WTC11 (cell line): ENCODE measurements at regions not wholly inside any gene's neighbourhood (a gene's known extent, or its start where the extent isn't known, plus 50 kb on each side); places are given as distances from the start of the nearest gene placed in this dataset.

ENCODE experiments used
- ATAC-seq: fragments of 200-7000 bp; cut with Tn5 transposase; 2 replicates; pipeline ENCODE4 v1.10.0; 2021; ENCODE audit warnings: mild to moderate bottlenecking, moderate library complexity
- CTCF ChIA-PET: fragments of 300-600 bp; sonication (Branson Sonifier 250); formaldehyde crosslinking; loops from one replicate; lab custom pipeline; 2021; ENCODE audit warnings: antibody characterized with exemption; lab: Charles Lee
- POLR2A ChIA-PET: fragments of 350-600 bp; sonication (Branson Sonifier 250); formaldehyde crosslinking; loops from one replicate; lab custom pipeline; 2021; ENCODE audit warnings: antibody characterized with exemption; lab: Charles Lee
- DNase-seq: peaks from one replicate; pipeline ENCODE4 v3.0.0; 2021; ENCODE audit warnings: low spot score
- H3K27ac Mint-ChIP-seq: 2 replicates; pipeline ENCODE4 v1.8.0; 2021; ENCODE audit warnings: mixed read lengths
- H3K27me3 Mint-ChIP-seq: 2 replicates; pipeline ENCODE4 v1.8.0; 2021; ENCODE audit warnings: low read depth, mild to moderate bottlenecking, moderate library complexity, mixed read lengths
- H3K36me3 Mint-ChIP-seq: 2 replicates; pipeline ENCODE4 v1.8.0; 2021; ENCODE audit warnings: mixed read lengths
- H3K4me1 Mint-ChIP-seq: 2 replicates; pipeline ENCODE4 v1.8.0; 2022; ENCODE audit warnings: mixed read lengths
- H3K4me3 Mint-ChIP-seq: 2 replicates; pipeline ENCODE4 v1.8.0; 2021; ENCODE audit warnings: mild to moderate bottlenecking, moderate library complexity, mixed read lengths
- H3K9me3 Mint-ChIP-seq: 2 replicates; pipeline ENCODE4 v1.8.0; 2021; ENCODE audit warnings: mixed read lengths
- AFF4 ChIP-seq: sonication (generic); formaldehyde crosslinking; IDR thresholded peaks from 2 replicates; pipeline ENCODE4 v1.8.1; 2023; ENCODE audit warnings: mild to moderate bottlenecking, missing genetic modification reagents, borderline replicate concordance
- ATF2 ChIP-seq: sonication (generic); formaldehyde crosslinking; IDR thresholded peaks from 2 replicates; pipeline ENCODE4 v1.8.1; 2022; ENCODE audit warnings: low read depth, missing genetic modification reagents, borderline replicate concordance
- E2F1 ChIP-seq: sonication (generic); formaldehyde crosslinking; IDR thresholded peaks from 2 replicates; pipeline ENCODE4 v1.8.0; 2022; ENCODE audit warnings: mild to moderate bottlenecking, missing genetic modification reagents
- EMX1 ChIP-seq: fragments of 250-450 bp; sonication (Bioruptor Pico); IDR thresholded peaks from 2 replicates; pipeline ENCODE4 v1.8.0; 2021; ENCODE audit warnings: mild to moderate bottlenecking
- IRF1 ChIP-seq: sonication (generic); formaldehyde crosslinking; IDR thresholded peaks from 2 replicates; pipeline ENCODE4 v1.8.0; 2023; ENCODE audit warnings: missing genetic modification reagents
- JUN ChIP-seq: sonication (generic); formaldehyde crosslinking; IDR thresholded peaks from 2 replicates; pipeline ENCODE4 v1.8.0; 2023; ENCODE audit warnings: mild to moderate bottlenecking, missing genetic modification reagents
- MLX ChIP-seq: sonication (generic); formaldehyde crosslinking; IDR thresholded peaks from 2 replicates; pipeline ENCODE4 v1.8.1; 2023; ENCODE audit warnings: mild to moderate bottlenecking, missing genetic modification reagents, moderate library complexity
- MXD4 ChIP-seq: fragments of 250-450 bp; sonication (Bioruptor Pico); IDR thresholded peaks from 2 replicates; pipeline ENCODE4 v1.8.0; 2021; ENCODE audit warnings: mild to moderate bottlenecking, moderate library complexity, borderline replicate concordance
- PRRX2 ChIP-seq: fragments of 250-450 bp; sonication (Bioruptor Pico); IDR thresholded peaks from 2 replicates; pipeline ENCODE4 v1.8.0; 2021; ENCODE audit warnings: mild to moderate bottlenecking
- SP1 ChIP-seq: sonication (generic); formaldehyde crosslinking; conservative IDR thresholded peaks from 2 replicates; pipeline ENCODE4 v1.8.1; 2022; ENCODE audit warnings: missing genetic modification reagents
- TCF7 ChIP-seq: sonication (generic); formaldehyde crosslinking; IDR thresholded peaks from 2 replicates; pipeline ENCODE4 v1.8.0; 2022; ENCODE audit warnings: mild to moderate bottlenecking, low read depth, missing genetic modification reagents, moderate library complexity
- TEAD4 ChIP-seq: sonication (generic); formaldehyde crosslinking; IDR thresholded peaks from 2 replicates; pipeline ENCODE4 v1.8.0; 2022; ENCODE audit warnings: mild to moderate bottlenecking, missing genetic modification reagents
- ZBTB21 ChIP-seq: sonication (generic); formaldehyde crosslinking; IDR thresholded peaks from 2 replicates; pipeline ENCODE4 v1.8.1; 2023; ENCODE audit warnings: mild to moderate bottlenecking, missing genetic modification reagents, borderline replicate concordance
- ZNF121 ChIP-seq: sonication (generic); formaldehyde crosslinking; IDR thresholded peaks from 2 replicates; pipeline ENCODE4 v1.8.0; 2023; ENCODE audit warnings: missing genetic modification reagents
- ZNF219 ChIP-seq: sonication (generic); formaldehyde crosslinking; IDR thresholded peaks from 2 replicates; pipeline ENCODE4 v1.8.0; 2023; ENCODE audit warnings: missing genetic modification reagents, mild to moderate bottlenecking, borderline replicate concordance
- ZNF281 ChIP-seq: sonication (generic); formaldehyde crosslinking; IDR thresholded peaks from 2 replicates; pipeline ENCODE4 v1.8.0; 2023; ENCODE audit warnings: mild to moderate bottlenecking, missing genetic modification reagents
- ZNF317 ChIP-seq: sonication (generic); formaldehyde crosslinking; IDR thresholded peaks from 2 replicates; pipeline ENCODE4 v1.8.1; 2023; ENCODE audit warnings: low read depth, mild to moderate bottlenecking, moderate library complexity, missing genetic modification reagents, borderline replicate concordance
- ZNF423 ChIP-seq: fragments of 250-450 bp; sonication (Bioruptor Pico); IDR thresholded peaks from 2 replicates; pipeline ENCODE4 v2.1.2; 2022; ENCODE audit warnings: mild to moderate bottlenecking, moderate library complexity

- CTCF ChIA-PET = no interaction called here
Measured at GRCh38 chr11:70621241-70621640, 222.9 kb downstream of the CTTN start.

GRCh38 chr11:70622091-70622490, 223.8 kb downstream of the CTTN start:
- Mint-ChIP-seq H3K4me3 (no peak overlapping the region), H3K4me1 (peaks cover 6% of the 10 kb centered on the region), H3K36me3 (no peaks in the 10 kb centered on the region), H3K9me3 (peaks cover 5% of the 10 kb centered on the region; the same call in 1 of the 2 replicates), H3K27me3 (no peaks in the 10 kb centered on the region), H3K27ac (no peak overlapping the region)
- no peak for ATAC-seq
- no peak for DNase-seq
- ChIA-PET POLR2A (no interaction called here), CTCF (no interaction called here)
- TF ChIP-seq IRF1 (CRISPR knock-in tag) (no peak), E2F1 (CRISPR knock-in tag) (no peak), MXD4 (no peak), ZNF121 (CRISPR knock-in tag) (no peak), JUN (no peak), TEAD4 (no peak), TCF7 (no peak), EMX1 (CRISPR knock-in tag) (no peak), SP1 (CRISPR knock-in tag) (no peak), ZNF317 (CRISPR knock-in tag) (no peak)

More at GRCh38 chr11:70621241-70621640, 222.9 kb downstream of the CTTN start:
- H3K4me1 Mint-ChIP-seq = peaks cover 3% of the 10 kb centered on the region
- ATAC-seq (no peak), DNase-seq (no peak)
- H3K36me3 Mint-ChIP-seq = no peaks in the 10 kb centered on the region
- H3K27ac Mint-ChIP-seq = no peak overlapping the region
- peaks cover 5% of the 10 kb centered on the region; the same call in 1 of the 2 replicates for H3K9me3 Mint-ChIP-seq
- TF ChIP-seq EMX1 (CRISPR knock-in tag) = no peak
- no peak for TF ChIP-seq PRRX2 (CRISPR knock-in tag)
- no peak for TF ChIP-seq MLX
- TF ChIP-seq ZNF423 (CRISPR knock-in tag) = no peak
- TF ChIP-seq ZBTB21 (CRISPR knock-in tag) = no peak
- TF ChIP-seq AFF4 = no peak
- TF ChIP-seq ZNF281 (CRISPR knock-in tag) = no peak
- no peak for TF ChIP-seq ATF2 (CRISPR knock-in tag)
- no peak for TF ChIP-seq ZNF219 (CRISPR knock-in tag)
- no peak overlapping the region for H3K4me3 Mint-ChIP-seq
- POLR2A ChIA-PET = no interaction called here
- H3K27me3 Mint-ChIP-seq = no peaks in the 10 kb centered on the region
